Liver (tissue), 3 donors: ENCODE measurements at regions not wholly inside any gene's neighbourhood (a gene's known extent, or its start where the extent isn't known, plus 50 kb on each side); places are given as distances from the start of the nearest gene placed in this dataset.

Experiments
- CTCF ChIP-seq: fragments of 150-350 bp; IDR thresholded peaks from 2 replicates; pipeline ENCODE4 v1.5.1; 2017; ENCODE audit warnings: improper control_type of control experiment, low read depth, low read length; ENCODE audit not compliant: missing input control
- FOXA1 ChIP-seq: IDR thresholded peaks from 2 replicates; pipeline ENCODE4 v1.6.1; 2016; ENCODE audit warnings: antibody characterized with exemption
- GABPA ChIP-seq, 2 donors: IDR thresholded peaks in 1 of 2; conservative IDR thresholded peaks in 1 of 2; 2 replicates each; pipeline ENCODE4 v1.6.1; 2016; ENCODE audit warnings: antibody characterized with exemption in 2 of 2, mild to moderate bottlenecking in 1 of 2, moderate library complexity in 1 of 2
- HNF4A ChIP-seq, 2 donors: conservative IDR thresholded peaks; 2 replicates each; pipeline ENCODE4 v1.6.1; 2016; ENCODE audit warnings: antibody characterized with exemption in 2 of 2, mild to moderate bottlenecking in 2 of 2
- JUND ChIP-seq, 2 donors: IDR thresholded peaks; 2 replicates each; pipeline ENCODE4 v1.6.1; 2016; ENCODE audit warnings: antibody characterized with exemption in 2 of 2
- TAF1 ChIP-seq: conservative IDR thresholded peaks from 2 replicates; pipeline ENCODE4 v1.6.1; 2016; ENCODE audit warnings: antibody characterized with exemption, mild to moderate bottlenecking
- TF ChIP-seq, protein P1 (sequence below): IDR thresholded peaks from 2 replicates; pipeline ENCODE4 v1.6.1; 2016; ENCODE audit warnings: antibody characterized with exemption
- TF ChIP-seq, protein P2 (sequence below): IDR thresholded peaks from 2 replicates; pipeline ENCODE4 v1.6.1; 2016; ENCODE audit warnings: antibody characterized with exemption, mild to moderate bottlenecking
- donor health status: healthy.
- donor health status: healthy.

- TF ChIP-seq JUND (IDR thresholded peaks at IDR 0.05), result no peak
- TF ChIP-seq CTCF, result no peak
- TF ChIP-seq, protein P1, sequence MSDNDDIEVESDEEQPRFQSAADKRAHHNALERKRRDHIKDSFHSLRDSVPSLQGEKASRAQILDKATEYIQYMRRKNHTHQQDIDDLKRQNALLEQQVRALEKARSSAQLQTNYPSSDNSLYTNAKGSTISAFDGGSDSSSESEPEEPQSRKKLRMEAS, result no peak
- TF ChIP-seq HNF4A (conservative IDR thresholded peaks at IDR 0.05), result no peak
- no peak for TF ChIP-seq FOXA1
- TF ChIP-seq TAF1, result no peak
- TF ChIP-seq, protein P2, sequence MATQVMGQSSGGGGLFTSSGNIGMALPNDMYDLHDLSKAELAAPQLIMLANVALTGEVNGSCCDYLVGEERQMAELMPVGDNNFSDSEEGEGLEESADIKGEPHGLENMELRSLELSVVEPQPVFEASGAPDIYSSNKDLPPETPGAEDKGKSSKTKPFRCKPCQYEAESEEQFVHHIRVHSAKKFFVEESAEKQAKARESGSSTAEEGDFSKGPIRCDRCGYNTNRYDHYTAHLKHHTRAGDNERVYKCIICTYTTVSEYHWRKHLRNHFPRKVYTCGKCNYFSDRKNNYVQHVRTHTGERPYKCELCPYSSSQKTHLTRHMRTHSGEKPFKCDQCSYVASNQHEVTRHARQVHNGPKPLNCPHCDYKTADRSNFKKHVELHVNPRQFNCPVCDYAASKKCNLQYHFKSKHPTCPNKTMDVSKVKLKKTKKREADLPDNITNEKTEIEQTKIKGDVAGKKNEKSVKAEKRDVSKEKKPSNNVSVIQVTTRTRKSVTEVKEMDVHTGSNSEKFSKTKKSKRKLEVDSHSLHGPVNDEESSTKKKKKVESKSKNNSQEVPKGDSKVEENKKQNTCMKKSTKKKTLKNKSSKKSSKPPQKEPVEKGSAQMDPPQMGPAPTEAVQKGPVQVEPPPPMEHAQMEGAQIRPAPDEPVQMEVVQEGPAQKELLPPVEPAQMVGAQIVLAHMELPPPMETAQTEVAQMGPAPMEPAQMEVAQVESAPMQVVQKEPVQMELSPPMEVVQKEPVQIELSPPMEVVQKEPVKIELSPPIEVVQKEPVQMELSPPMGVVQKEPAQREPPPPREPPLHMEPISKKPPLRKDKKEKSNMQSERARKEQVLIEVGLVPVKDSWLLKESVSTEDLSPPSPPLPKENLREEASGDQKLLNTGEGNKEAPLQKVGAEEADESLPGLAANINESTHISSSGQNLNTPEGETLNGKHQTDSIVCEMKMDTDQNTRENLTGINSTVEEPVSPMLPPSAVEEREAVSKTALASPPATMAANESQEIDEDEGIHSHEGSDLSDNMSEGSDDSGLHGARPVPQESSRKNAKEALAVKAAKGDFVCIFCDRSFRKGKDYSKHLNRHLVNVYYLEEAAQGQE, result no peak
- TF ChIP-seq GABPA (IDR thresholded peaks at IDR 0.05 in 1 of 2, conservative IDR thresholded peaks at IDR 0.05 in 1 of 2), result no peak
Measured at GRCh38 chr11:24093375-24093774, 403.5 kb upstream of the LUZP2 start.
